ENCODE measurements at regions not wholly inside any gene's neighbourhood (a gene's known extent, or its start where the extent isn't known, plus 50 kb on each side); places are given as distances from the start of the nearest gene placed in this dataset.

GRCh38 chr1:48054232-48054631 is 57.0 kb upstream of the TRABD2B start:
- ATAC-seq (no peak), DNase-seq (ENCODE audit: low spot score) (no peak)
- no peaks in the 10 kb centered on the region for H4K20me1 ChIP-seq (replicated peaks; ENCODE audit: insufficient read depth)
- no peak overlapping the region for H3K4me3 ChIP-seq
- H3K9me2 ChIP-seq (ENCODE audit: insufficient read depth): no peaks in the 10 kb centered on the region
- Mint-ChIP-seq H3K36me3 (ENCODE audit: low read depth) (no peaks in the 10 kb centered on the region), H3K4me3 (no peak overlapping the region), H3K4me1 (peaks cover 6% of the 10 kb centered on the region; the same call in 2 of the 3 replicates), H3K27me3 (ENCODE audit: insufficient read depth, low read depth, poor library complexity) (peaks cover 24% of the 10 kb centered on the region), H3K9me3 (no peaks in the 10 kb centered on the region), H3K27ac (no peak overlapping the region)
- no peaks in the 10 kb centered on the region for H3K36me3 ChIP-seq (ENCODE audit: insufficient read depth)
- no peak for TF ChIP-seq EZH2 (IDR thresholded peaks at IDR 0.05; ENCODE audit: low read depth, unreplicated experiment)
- no peak for TF ChIP-seq STAT1 (IDR thresholded peaks at IDR 0.05; ENCODE audit: unreplicated experiment)
- no peaks in the 10 kb centered on the region for H3K79me2 ChIP-seq (replicated peaks; ENCODE audit: insufficient read depth)
- no peaks in the 10 kb centered on the region for H3F3A ChIP-seq (replicated peaks; ENCODE audit: low read depth)
- H3K4me2 ChIP-seq: no peak overlapping the region
- no peak overlapping the region for H2AFZ ChIP-seq
- H3K27me3 ChIP-seq (ENCODE audit: insufficient read depth): no peaks in the 10 kb centered on the region
- H3K27ac ChIP-seq (ENCODE audit: low read depth): no peak overlapping the region
- no peaks in the 10 kb centered on the region for H3K4me1 ChIP-seq (ENCODE audit: insufficient read depth)

DNA sequence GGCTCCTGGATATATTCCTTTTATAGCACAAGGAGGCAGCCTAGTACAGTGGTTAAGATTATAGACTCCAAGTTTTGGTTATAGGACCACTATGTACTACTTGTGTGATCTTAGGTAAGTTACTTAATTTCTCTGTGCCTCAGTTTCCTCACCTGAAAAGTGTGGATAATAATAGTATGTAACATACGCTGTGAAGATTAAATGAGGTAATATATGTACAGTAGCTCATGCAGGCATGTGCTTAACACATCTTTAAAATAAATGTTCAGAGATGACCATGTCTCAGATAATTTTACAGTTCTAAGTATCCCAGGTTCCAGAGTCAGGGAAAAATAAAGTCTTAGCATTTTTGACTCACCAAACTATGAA is 55.7 kb upstream of the TRABD2B start:
- H3K4me1 ChIP-seq (ENCODE audit: insufficient read depth): no peaks in the 10 kb centered on the region
- Mint-ChIP-seq H3K4me3 (no peak overlapping the region), H3K36me3 (ENCODE audit: low read depth) (no peaks in the 10 kb centered on the region), H3K4me1 (peaks cover 9% of the 10 kb centered on the region; the same call in 2 of the 3 replicates), H3K27me3 (ENCODE audit: insufficient read depth, low read depth, poor library complexity) (peaks cover 22% of the 10 kb centered on the region), H3K27ac (no peak overlapping the region), H3K9me3 (no peaks in the 10 kb centered on the region)
- no peak for ATAC-seq
- no peaks in the 10 kb centered on the region for H3K9me2 ChIP-seq (ENCODE audit: insufficient read depth)
- no peaks in the 10 kb centered on the region for H3K27me3 ChIP-seq (ENCODE audit: insufficient read depth)
- H4K20me1 ChIP-seq (replicated peaks; ENCODE audit: insufficient read depth): no peaks in the 10 kb centered on the region
- no peaks in the 10 kb centered on the region for H3K79me2 ChIP-seq (replicated peaks; ENCODE audit: insufficient read depth)
- DNase-seq (ENCODE audit: low spot score): no peak
- H2AFZ ChIP-seq: no peak overlapping the region
- TF ChIP-seq JUNB (IDR thresholded peaks at IDR 0.05; ENCODE audit: unreplicated experiment): no peak
- no peak overlapping the region for H3K4me2 ChIP-seq
- no peaks in the 10 kb centered on the region for H3K36me3 ChIP-seq (ENCODE audit: insufficient read depth)
- no peak overlapping the region for H3K27ac ChIP-seq (ENCODE audit: low read depth)
- no peak overlapping the region for H3K4me3 ChIP-seq
- no peaks in the 10 kb centered on the region for H3F3A ChIP-seq (replicated peaks; ENCODE audit: low read depth)

DNA sequence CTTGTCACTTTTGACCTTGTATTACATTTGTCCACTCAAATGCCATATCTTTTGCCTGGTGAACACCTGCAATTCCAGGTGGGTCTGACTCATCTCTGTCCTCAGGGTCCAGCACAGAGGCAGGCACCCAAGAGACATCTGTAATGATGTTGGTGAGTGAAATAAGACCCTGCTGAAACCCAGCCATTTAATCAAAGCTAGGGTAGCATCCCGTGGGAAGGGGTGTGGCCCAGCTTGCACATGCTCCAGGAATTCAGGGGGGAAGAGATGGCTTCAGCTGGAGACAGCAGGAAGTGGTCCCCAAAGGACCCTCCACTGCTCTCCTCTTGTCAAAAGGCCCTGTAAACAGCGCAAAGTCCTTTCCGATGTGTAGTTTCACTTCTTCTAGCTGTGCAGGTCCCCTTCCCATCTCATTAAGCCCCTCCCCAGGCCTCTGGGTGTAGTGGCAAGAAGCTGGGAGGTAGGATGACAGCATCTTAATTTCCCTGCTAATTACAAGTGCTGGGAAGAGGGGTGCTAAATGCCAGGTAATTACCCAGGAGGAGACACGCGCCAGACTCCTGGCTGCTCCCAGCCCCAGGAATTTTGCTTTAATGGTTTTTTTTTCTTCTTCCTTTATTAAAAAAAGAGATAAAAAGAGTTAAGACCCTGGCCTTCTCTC is 54.4 kb upstream of the TRABD2B start:
- H3K27me3 Mint-ChIP-seq (ENCODE audit: insufficient read depth, low read depth, poor library complexity): peaks cover 19% of the 10 kb centered on the region
- Histone ChIP-seq H2AFZ (no peak overlapping the region), H3K79me2 (replicated peaks; ENCODE audit: insufficient read depth) (no peaks in the 10 kb centered on the region), H3K36me3 (ENCODE audit: insufficient read depth) (no peaks in the 10 kb centered on the region), H3K27ac (ENCODE audit: low read depth) (no peak overlapping the region), H3K27me3 (ENCODE audit: insufficient read depth) (no peaks in the 10 kb centered on the region), H3K9me2 (ENCODE audit: insufficient read depth) (no peaks in the 10 kb centered on the region), H3K4me2 (no peak overlapping the region), H3K4me3 (no peak overlapping the region), H3F3A (replicated peaks; ENCODE audit: low read depth) (no peaks in the 10 kb centered on the region), H3K4me1 (ENCODE audit: insufficient read depth) (no peaks in the 10 kb centered on the region), H4K20me1 (replicated peaks; ENCODE audit: insufficient read depth) (no peaks in the 10 kb centered on the region)
- DNase-seq (ENCODE audit: low spot score) (no peak), ATAC-seq (no peak)
- no peaks in the 10 kb centered on the region for H3K9me3 Mint-ChIP-seq
- H3K4me1 Mint-ChIP-seq: peaks cover 9% of the 10 kb centered on the region; the same call in 2 of the 3 replicates
- no peaks in the 10 kb centered on the region for H3K36me3 Mint-ChIP-seq (ENCODE audit: low read depth)
- H3K27ac Mint-ChIP-seq: no peak overlapping the region
- no peak overlapping the region for H3K4me3 Mint-ChIP-seq
- no peak for TF ChIP-seq EZH2 (IDR thresholded peaks at IDR 0.05; ENCODE audit: low read depth, unreplicated experiment)
- no peak for TF ChIP-seq POLR2AphosphoS5 (IDR thresholded peaks at IDR 0.05; ENCODE audit: low read depth)
- TF ChIP-seq NANOG (IDR thresholded peaks at IDR 0.05; ENCODE audit: borderline replicate concordance): no peak
- no peak for TF ChIP-seq CREB1 (CRISPR knock-in tag; IDR thresholded peaks at IDR 0.05; ENCODE audit: low read depth)
- no peak for TF ChIP-seq EZH2phosphoT487 (IDR thresholded peaks at IDR 0.05; ENCODE audit: unreplicated experiment)
- no peak for TF ChIP-seq STAT1 (IDR thresholded peaks at IDR 0.05; ENCODE audit: unreplicated experiment)
- TF ChIP-seq, protein P1, sequence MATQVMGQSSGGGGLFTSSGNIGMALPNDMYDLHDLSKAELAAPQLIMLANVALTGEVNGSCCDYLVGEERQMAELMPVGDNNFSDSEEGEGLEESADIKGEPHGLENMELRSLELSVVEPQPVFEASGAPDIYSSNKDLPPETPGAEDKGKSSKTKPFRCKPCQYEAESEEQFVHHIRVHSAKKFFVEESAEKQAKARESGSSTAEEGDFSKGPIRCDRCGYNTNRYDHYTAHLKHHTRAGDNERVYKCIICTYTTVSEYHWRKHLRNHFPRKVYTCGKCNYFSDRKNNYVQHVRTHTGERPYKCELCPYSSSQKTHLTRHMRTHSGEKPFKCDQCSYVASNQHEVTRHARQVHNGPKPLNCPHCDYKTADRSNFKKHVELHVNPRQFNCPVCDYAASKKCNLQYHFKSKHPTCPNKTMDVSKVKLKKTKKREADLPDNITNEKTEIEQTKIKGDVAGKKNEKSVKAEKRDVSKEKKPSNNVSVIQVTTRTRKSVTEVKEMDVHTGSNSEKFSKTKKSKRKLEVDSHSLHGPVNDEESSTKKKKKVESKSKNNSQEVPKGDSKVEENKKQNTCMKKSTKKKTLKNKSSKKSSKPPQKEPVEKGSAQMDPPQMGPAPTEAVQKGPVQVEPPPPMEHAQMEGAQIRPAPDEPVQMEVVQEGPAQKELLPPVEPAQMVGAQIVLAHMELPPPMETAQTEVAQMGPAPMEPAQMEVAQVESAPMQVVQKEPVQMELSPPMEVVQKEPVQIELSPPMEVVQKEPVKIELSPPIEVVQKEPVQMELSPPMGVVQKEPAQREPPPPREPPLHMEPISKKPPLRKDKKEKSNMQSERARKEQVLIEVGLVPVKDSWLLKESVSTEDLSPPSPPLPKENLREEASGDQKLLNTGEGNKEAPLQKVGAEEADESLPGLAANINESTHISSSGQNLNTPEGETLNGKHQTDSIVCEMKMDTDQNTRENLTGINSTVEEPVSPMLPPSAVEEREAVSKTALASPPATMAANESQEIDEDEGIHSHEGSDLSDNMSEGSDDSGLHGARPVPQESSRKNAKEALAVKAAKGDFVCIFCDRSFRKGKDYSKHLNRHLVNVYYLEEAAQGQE (IDR thresholded peaks at IDR 0.05; ENCODE audit: unreplicated experiment): no peak
- TF ChIP-seq ZNF114 (CRISPR knock-in tag; IDR thresholded peaks at IDR 0.05): no peak
- TF ChIP-seq ETS1 (IDR thresholded peaks at IDR 0.05): no peak
